ENCODE measurements at regions not wholly inside any gene's neighbourhood (a gene's known extent, or its start where the extent isn't known, plus 50 kb on each side); places are given as distances from the start of the nearest gene placed in this dataset.

DNA sequence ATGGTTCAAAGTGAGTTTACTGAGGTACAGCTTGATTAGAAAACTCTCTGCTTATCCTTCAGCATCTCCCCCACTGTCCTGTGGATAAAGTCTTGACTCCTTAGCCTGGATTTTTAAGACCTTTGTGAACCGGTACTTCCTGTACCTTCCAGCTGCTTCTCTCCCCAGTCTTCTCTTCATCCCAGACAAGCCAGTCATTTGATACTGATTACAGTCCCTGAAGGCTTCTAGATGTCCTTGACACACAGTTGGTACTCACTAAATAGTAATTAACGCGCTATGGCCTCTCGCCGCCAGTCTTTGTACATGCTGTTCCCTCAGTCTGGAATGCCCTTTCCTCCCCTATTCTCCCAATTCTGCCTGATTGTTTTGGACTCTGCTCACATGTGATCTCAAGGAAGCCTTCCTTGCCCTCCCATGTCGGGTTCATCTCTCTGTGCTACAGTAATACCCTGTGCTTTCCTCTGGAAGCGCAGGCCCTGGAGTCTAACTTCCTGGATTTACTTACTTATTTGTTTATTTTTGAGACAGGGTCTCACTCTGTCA is 50.6 kb upstream of the PTGR2 start:
- DNase-seq = peak in 1 of 3 experiments; percentile 28

DNA sequence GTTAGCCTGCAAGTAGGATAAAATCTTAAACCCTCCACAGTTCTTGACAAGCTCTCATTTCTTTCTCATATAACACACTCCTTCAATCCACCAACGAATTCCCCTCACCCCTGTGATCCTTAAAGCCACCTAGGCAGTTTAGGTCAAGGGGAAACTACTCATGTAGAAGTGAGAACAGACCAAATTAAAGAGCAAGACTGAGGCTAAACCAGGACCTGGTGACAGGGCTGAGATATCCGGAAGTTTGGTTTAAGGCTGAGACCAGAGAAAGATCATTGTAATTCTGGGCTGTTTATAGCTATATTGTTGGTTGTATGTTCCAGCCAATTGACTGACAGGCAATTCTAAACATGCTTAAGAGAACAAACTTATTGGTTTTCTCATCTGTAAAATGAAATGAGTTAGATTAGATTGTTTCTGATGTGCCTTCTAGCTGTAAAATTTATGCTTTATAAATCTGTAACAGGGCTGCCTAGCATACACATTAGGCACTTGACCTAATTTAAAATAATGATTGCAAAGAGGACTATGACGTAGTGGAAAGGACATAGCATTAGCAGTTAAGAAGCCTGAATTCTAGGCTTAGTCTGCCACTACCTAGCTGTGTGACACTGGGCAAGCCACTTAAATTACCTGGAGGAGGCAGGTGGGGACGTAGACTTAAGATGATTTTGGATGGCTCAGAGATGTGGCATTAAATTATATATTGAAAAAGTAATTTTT is 53.9 kb upstream of the PTGR2 start:
- DNase-seq = no peak

DNA sequence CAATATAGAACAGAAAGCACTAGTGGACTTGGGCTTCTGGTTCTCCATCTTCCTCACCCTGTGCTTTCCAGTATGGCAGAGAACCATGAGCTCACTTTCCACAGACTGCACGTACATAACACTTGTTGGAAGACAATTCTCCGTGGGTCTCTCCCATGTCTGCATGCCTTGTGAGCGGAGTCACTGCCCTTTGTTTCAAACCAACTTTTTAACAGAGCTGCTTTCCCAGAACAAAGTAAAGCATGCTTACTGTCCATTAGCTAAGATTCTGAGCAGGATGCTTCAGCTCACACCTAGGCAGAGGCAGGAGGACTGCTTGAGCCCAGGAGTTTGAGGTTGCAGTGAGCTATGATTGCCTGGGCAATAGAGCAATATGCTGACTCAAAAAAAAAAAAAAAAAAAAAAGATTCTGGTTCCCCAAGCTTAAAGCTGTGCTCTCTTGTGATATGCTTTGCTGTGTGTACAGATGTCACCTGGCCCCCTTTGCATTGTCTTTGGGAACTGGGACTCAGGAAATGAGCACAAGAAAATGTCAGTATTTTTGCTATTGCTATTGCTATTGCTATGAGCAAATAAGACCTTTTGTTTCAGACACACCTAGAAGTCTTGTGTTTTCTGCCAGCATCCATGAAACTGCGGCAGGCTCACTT is 54.6 kb upstream of the PTGR2 start:
- DNase-seq = no peak

DNA sequence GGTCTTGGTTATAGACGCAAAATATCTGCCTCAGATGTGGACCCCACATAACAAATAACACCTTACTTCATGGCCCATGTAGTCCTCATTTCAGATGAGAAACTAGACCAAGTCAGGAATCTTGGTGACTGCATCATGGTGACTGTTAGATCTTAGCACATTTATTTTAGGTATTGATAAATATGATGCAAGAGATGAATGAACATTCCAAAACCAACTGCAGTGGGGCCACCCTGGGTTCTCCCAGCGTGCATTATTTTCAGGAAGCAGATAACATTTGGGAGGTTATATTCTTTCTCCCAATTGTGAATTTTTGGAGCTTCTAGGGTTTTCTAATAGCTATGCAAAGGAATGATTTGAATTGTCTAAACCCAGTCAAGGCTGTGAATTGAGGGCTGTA is 55.2 kb upstream of the PTGR2 start:
- DNase-seq = no peak

DNA sequence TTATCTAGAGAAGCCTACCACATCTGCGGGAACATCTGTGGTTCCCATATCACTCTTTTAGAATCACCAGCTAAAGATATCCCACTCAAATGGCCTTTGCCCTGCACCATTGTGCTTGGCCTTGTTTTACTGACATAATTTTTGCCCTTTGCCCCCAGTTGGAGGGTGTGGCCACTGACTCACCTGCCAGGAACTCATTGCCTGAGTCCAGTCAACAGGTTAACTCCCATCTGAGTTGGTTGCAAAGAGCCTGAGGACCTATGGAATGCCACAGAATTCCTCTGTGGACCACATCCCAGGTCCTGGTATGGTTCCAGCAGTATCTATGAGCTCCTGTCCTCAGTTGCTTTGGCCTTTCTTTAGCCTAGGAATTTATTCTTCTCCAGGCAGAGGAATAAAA is 55.7 kb upstream of the PTGR2 start:
- DNase-seq = no peak

DNA sequence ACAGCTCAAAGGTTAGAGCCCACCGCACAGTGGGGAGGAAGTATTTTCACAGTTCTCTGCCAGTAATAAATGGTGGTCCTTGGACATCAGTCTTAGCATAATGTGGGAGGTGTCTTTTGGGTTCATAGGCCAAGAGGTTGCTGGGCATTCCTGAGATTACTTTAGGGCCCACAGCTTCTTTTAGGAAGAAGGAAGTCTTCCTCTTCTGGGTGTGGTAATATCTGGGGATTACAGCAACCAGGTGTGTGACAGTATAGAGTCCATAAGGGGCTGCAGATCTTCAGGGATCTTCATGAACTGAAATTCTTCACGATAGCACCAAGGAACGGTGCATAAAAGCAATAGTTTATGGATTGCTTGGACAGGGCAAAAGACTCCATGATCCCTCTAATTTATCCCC is 56.2 kb upstream of the PTGR2 start:
- no peak for DNase-seq

DNA sequence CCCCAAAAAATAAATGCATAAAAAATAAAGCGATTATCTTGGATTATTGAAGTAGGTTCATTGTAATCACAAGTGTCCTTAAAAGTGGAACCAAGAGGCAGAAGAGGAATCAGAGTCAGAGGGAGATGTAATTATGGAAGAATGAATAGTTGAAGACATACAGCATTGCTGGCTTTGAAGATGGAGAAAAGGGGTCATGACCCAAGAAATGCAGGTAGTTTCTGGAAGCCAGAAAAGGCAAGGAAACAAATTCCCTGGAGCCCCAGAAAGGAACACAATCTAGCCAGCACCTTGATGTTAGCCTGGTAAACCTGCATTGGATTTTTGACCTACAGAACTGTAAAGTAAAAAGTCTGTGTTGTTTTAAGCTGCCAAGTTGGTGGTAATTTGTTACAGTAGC is 57.5 kb upstream of the PTGR2 start:
- DNase-seq = no peak

DNA sequence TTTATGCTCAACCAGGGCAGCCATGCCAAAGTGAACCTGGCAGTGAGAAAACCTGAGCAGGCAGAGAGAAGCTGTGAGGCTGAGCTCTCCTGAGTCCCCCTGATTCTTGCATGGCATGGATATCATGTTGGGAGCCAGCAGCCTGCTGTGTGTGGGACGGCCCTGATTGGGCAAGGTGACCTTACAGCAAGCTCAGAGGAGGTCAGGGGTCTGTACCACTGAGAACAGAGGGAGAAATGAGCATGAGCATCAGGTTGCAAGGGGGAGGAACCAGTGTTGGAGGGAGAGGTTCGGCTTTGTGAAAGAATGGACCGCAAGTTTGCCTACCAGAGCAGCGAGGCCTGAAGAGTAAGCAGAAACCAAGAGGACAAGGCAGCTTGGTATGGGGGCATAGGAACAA is 59.1 kb upstream of the PTGR2 start:
- no peak for DNase-seq

DNA sequence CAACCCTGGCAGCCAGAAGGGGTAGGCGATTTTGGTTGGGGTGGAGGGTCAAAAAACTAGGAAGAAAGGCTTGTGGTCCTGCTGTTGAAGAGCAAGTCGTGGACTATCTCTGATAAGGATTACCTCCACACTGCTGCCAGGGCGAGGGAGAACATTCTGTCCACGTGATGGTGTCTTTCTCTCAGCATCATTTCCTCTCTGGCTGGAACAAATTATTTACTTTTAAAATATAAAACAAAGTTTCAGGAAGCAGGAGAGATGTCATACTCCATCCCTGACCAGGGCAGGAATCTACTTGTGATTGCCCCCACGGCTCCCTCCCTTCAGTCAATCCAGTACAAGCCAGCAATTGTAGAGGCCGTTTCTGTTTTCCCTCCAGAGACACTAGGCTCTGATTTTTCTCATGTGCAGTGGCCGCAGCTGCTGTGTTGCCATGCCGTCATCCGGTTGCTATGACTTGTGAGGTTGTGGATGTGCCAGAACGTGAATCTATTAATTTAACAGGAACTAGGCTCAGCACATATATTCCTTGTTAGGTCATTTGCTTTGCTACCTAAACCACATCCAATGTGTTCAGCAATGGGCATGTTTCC is 61.5 kb upstream of the PTGR2 start:
- peak in 1 of 3 experiments; percentile 36 for DNase-seq

DNA sequence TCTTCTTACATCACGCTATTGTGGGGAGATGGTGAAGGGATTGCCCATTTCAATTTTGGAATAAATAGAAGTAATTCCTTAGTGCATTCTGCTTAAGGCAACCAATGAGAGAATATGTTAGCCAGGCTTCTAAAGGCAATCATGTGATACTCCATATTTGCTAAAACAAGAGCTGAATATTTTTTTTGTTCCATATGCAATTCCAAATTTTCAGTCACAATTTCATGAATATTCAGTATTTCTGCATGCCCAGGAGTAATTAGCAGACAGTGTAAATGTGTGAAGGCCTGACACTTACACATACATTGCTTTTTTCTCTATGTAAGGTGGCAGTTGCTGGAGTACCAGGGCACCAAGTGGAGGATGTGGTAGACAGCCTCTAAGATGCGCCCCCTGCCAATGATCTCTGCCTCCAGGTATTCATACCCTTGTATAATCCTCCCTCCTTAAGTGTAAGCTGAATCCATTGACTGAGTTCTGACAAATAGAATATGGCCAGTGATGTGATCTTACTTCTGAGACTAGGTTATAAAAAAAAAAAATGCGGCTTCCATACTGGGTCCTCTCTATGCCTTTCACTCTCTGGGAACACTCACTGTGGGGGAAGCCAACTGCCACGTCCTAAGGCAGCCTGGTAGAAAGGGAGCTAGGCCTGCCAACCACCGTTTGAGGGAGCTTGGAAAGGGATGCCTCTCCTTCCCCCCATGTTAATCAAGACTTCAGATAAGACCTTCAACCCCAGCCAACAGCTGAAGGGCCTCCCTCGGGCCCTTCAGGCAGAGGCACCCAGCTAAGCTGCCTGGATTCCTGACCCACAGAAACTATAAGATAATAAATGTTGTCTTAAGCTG is 62.7 kb upstream of the PTGR2 start:
- DNase-seq = no peak

DNA sequence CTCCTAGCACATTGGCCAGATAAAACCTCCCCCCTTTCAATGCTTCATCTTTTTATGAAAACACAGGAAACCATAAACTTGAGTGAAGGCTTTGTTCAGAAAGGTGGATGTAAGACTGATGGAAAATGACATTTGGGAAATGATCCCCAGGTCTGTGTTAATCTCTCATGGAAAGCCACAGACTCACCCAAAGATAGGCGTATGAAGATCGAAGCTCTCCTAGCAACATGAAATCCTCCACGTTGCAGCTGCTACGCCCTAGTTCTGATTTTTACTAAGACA is 63.4 kb upstream of the PTGR2 start:
- DNase-seq = no peak

DNA sequence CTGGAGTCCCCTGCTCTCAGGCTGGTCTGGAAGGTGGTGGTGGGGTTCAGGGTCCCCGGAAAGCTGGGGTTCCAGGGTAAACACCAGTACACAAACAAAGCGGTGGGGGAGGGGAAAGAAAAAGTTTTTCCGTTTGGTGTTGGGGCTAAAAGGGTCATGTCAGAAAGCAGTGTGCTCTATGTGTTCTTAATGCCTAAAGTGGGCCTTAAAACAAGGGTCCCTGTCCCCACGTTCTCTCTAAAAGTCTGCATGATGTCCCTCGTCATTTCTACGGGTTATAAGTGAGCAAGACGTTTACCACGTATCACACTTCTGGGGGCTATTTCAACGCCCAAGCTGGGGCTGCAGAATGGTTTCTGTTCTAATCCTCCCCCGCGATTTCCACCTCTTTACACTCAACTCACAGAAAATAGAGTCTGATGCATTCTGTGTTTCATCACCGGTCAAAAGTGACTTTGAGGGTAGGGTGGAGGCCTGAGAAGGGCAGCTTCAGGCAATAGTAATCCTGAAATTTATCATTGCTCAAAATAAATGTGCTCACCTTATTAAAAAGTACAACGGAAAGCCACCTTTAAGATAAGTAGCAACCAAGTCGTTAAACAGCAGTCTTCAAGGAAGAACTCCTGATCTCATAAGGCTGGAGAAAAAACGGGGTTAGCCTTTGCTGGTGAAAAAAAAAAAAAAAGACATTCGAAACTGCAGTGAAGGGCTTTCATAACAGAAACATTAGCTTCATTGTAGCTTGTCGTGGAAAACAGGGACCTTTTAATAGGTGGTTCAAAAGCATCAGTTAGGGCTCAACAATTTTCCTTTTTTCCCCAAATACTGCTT is 63.9 kb upstream of the PTGR2 start:
- DNase-seq = peak in 1 of 3 experiments; percentile 42

DNA sequence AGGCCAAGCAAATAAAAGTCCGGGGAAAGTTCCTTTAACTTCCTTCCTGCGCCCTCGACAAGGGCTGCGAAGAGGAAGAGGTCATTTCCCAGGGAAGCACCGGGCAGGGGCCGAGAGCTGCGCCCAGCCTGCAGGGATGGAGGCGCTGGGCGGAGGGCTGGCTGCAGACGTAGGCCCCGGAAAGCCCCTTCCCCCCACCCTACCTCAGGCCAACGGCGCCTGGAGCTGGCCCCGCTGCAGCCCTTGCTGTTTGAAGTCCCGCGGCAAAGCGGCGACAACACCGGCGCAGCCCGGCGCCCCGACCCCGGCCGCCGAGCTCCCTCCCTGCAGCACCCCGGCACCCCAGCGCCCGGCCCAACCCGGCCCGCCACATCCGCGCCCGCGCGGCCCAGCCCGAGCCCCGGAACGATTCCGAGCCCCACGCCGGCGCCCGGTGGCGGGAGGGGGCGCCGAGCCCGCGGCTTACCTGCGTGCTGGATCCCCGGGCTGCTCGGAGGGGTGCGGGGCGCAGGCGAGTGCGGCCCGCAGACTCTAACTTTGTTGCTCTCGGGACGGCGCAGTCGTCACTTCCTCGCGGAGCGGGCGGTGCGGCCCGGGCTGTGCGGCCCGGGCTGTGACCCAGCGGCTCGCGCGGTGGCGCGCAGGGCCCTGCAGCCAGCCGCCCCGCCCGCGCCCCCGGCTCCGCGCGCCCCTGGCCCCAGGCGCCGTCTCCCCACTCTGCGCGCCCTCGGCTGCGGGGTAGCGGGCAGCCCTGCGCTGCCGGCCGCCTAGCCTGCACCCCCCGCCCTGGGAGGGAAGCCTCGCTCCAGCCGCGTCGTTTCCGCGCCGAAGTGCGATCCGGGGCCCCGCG is 64.8 kb upstream of the PTGR2 start:
- peak in 2 of 3 experiments; percentile 54 to 55 for DNase-seq

DNA sequence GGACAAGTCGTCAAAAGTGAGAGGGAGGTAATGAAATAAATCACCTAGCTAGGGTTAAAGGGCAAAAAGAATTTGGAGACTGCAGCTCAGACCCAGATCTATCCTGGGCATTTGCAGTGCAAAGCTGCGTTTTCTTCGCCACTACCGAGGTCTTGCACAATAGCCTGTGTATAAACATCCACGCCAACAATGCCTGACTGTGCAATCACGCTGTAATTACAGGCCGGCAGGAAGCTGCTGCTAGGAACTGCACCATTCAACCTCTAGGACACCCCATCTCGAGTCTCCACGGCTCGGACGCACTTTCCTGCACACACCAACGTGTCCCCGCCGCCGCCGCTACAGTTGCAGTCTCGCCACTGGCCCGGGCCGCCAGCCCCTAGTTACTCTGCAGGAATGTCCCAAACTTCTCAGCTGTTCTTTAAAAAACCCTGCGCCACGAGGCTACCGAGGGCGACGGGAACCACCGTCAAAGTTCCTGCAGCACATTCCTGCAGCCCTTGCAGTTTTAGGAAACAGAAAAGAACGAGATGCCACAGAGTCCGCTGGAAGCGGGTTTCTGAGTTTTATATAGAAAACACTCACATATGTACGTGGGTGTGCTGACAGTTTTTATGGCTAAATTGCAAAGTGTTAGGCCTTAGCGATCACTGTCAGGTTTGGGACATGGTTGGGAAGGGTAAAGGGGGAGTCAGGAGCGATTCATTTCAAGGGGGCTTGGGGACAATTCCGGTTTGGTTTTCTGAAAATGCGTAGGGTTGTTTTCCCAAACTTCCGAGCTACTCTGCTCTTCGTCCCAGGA is 65.6 kb upstream of the PTGR2 start:
- peak in 2 of 3 experiments; percentile 56 to 75 for DNase-seq

DNA sequence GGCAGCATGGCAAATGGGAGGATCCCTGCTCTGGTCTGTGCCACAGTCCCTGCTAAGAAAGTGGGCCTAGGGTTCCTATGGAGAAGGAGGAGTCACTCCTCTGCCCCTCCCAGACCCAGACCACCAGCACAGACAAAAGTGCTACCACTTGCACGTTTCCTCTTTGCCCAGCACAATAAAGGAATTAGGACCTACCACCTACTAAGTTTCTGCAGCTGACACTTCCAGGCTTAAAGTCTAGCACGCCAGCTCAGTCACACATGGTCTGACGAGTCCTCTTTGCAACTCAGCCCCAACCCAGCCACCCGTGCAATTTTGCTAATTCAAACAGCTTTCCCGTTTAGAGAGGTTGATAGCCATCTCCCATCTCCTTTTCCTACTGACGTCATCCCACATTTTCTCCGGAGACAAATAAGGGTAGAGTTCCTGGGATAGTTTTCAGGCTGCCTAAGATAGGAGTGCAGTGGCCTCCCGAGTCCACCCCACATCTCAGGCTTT is 66.2 kb upstream of the PTGR2 start:
- peak in 1 of 3 experiments; percentile 49 for DNase-seq

DNA sequence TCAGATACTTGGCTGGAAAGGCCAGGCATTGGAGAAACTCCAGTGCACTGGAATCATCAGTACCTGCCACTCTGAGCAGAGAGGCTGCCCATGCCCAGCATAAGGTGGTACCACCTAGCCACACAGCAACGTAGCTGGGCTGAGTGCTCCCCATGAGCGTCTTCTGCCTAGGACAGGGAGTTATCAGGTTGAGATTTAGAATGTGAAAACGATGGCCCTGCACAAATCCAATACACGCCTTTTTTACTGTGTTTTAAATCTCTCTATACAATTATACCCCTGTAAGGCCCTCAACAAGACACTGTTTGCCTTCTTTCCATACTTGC is 66.7 kb upstream of the PTGR2 start:
- DNase-seq = no peak

DNA sequence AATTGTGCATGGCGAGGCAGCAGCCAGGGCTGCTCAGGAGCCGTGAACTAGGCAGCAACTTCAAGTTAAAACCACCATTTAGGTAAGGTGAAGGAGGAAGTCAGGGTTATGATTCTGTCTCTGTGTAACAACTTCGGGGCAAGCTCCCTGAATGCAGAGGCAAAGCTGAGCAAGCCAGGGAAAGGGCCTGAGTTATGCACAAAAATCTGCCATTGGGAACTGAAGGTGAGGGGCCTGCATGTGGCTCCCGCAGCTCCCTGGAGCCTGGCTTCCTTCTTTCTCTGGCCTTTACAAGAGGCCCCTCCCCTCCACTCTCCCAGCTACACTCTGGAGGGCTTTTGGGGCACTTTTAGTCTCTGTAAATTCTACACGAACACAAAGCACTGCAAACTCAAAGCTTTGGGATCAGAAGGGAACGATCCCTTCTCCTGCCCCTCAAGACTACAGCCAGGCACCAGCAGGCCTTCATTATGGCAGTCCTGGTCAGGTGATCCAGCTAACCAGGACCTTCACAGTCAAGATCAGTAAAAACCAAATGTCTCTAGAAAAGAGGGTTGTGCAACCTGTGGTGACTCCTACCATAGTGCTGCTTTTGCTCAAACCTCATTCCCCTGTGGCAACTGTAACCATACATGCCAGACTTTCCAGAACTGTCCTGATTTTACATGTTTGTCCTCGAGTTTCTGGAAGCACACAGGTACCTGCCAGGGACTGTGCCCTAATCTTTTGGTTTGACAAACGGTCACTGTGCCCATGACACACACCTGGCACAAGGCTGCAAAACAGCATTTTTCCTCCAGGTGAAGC is 67.2 kb upstream of the PTGR2 start:
- DNase-seq = no peak

DNA sequence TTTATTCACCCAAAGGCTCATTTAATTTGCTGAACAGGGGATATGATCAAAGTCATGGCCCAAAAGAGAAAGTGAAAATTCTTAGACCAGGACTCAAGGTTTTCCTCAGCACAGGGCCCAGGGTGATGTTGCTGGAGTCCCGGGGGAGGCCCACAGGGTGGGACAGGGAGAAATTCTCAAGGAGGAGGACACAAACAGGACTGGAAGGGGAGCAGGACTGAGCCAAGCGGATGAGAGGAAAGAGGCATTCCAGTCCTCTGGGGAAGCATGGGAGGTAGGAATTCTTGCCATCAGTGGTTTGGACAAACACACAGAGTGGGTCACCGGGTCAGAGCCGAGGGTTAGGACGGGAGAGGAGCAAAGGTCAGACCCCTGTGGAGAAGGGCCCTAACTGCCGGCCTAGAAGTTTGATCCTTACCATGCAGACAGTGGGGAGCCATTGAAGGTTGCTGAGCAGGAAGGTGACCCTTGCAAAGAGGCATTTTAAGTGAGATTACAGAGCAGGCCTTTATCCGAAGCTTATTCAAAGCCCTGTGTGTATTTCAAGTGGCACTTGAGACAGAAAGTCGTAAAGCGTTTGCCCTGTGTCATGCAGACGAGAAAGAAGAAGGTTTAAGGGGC is 68.4 kb upstream of the PTGR2 start:
- DNase-seq = peak in 1 of 3 experiments; percentile 25

DNA sequence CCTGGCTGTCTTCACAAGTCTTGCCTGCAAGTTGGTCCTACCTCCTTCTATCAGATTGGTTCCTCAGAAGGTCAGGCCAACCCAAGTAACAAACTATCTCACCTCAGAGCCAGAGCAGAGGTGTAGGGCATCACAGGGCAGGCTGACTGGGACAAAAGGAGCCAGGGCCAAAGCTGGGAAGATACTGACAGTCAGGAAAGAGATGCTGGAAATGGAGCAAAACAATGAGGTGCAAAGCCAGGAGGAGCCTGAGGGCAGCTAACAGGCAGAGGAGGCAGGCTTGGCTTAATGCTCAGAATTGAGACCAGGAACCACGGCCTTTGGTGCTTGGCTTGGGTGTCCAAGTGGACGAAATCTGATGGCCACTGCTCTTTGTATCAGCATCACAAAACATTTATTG is 68.4 kb upstream of the PNMA1 start:
- DNase-seq = no peak

Measured in NCI-H1417 (cell line).